ENCODE measurements at regions not wholly inside any gene's neighbourhood (a gene's known extent, or its start where the extent isn't known, plus 50 kb on each side); places are given as distances from the start of the nearest gene placed in this dataset.

GRCh38 chrX:121151293-121151692, 103.9 kb downstream of the GLUD2 start:
- TF ChIP-seq POLR2A (IDR thresholded peaks at IDR 0.05; ENCODE audit: low read depth, low read length), result no peak
- no peak for TF ChIP-seq POU2F2 (IDR thresholded peaks at IDR 0.05; ENCODE audit: low read depth, low read length)
- TF ChIP-seq TAF1 (IDR thresholded peaks at IDR 0.05; ENCODE audit: low read depth, low read length), result no peak
